H1 (cell line): ENCODE measurements at regions not wholly inside any gene's neighbourhood (a gene's known extent, or its start where the extent isn't known, plus 50 kb on each side); places are given as distances from the start of the nearest gene placed in this dataset.

ENCODE experiments used
- GTF2F1 ChIP-seq: IDR thresholded peaks from 2 replicates; pipeline ENCODE4 v1.6.1; 2012; ENCODE audit warnings: low read depth, low read length, improper control_type of control experiment, borderline replicate concordance
- NRF1 ChIP-seq: IDR thresholded peaks from 2 replicates; pipeline ENCODE4 v1.6.1; 2011; ENCODE audit warnings: mild to moderate bottlenecking, low read depth, low read length, improper control_type of control experiment
- SUZ12 ChIP-seq: fragments of 200-600 bp; sonication (generic); IDR thresholded peaks from 2 replicates; pipeline ENCODE4 v1.6.1; 2012; ENCODE audit warnings: mild to moderate bottlenecking, inconsistent platforms, low read length, moderate library complexity, mixed read lengths

GRCh38 chr20:53833333-53834061, 236.9 kb downstream of the BCAS1 start (continued):
- no peak for TF ChIP-seq SUZ12
- no peak for TF ChIP-seq GTF2F1
- no peak for TF ChIP-seq NRF1
- TF ChIP-seq, all 59 proteins: peak for 0
